GM18499 (cell line): ENCODE measurements at regions not wholly inside any gene's neighbourhood (a gene's known extent, or its start where the extent isn't known, plus 50 kb on each side); places are given as distances from the start of the nearest gene placed in this dataset.

Experiments used
- ATAC-seq: cut with Tn5 transposase; IDR thresholded peaks from one replicate; pipeline ENCODE4 v1.9.1; 2021; ENCODE audit warnings: moderate number of reproducible peaks; ENCODE audit not compliant: insufficient read depth, unreplicated experiment

DNA sequence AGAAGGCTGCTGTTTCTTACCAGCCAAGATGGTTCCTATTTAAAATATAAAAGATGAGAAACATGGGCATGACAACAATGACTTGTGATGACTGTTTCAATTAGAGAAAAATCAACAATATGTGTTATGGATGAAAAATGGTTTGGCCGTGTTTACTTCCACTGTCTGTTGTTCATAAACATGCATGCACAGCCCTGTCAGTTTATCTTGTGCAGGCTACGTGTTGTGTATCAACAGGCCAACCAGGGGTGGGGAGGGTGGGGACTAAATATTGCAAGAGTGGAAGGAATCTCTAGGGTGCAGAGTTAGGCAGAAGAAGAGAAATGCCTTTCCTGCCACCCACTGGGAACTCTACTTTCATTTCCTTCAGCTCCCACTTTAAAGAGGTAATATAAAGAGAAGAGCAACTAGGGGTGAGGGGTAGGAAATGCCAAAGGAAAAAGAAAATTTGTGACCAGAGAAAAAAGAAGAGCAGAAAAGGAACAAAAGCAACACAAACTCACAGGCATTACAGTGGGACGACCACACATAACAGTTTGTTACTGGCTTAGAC lies 116.8 kb upstream of the MEIS1 start:
- ATAC-seq, result no peak

DNA sequence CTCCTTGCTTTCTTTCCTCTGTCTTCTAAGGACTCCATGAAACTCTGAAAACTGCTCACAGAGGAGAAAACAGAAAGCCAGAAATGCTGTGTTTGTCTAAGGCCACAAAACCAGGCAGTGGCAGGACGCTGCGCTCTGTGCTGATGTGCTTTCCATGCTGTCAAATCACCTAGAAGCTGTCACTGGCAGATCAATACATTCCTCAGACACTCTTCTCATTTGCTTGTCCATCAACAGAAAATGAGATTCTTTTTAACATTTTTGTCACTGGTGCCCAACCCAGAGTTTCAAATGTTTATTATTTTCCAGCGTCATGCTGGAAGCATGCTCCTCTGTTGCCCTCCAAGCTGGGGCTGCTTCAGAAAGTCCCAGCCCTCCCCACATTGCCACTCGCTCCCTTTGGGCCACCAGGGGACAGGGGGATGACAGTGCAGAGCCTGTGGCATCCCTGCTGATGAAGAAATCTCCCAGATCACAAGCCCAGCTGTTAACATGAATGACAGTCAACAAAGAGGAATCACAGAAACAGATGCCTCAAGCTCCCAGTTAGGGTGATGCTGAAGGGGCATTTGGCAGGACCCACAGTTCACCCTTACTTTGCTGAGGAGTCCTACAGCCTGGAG lies 117.5 kb upstream of the MEIS1 start:
- no peak for ATAC-seq

DNA sequence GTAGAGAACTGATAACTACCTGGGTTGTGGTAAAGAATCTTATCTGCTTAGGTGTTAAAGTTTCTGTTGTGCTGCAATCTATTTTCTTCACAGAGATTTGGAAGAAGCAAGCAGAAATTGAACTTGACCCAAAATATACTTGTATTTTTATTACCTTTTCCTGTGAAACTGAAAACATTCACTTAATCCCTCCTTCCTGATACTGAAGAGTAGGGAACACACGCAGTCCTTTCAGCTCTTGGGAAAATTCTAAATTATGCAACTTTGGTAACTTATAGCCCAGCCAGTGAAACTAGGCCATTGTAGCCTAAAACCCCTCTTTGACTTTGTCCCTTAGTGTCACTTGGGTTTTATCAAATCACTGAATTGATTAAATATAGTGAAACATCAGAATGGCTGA lies 128.4 kb upstream of the MEIS1 start:
- ATAC-seq, result no peak

DNA sequence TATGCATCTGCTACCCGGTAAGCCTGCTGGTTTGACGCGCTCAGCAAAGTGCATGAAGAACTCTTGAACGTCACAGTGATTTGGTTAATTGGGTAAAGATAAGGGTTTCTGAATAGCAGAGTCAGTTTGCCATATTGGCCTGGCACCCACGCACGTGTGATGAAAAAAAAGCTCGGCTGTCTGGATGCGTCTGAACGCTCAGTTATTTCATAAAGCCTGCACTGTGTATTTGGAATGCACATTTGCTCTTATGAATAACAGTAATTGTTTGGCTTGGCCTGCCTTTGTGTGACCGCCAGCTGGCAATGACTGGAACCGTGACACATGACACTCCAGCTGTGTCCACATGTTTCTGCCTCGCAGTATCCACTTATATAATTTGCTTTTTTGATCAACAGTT lies 129.2 kb upstream of the MEIS1 start:
- ATAC-seq, result no peak

DNA sequence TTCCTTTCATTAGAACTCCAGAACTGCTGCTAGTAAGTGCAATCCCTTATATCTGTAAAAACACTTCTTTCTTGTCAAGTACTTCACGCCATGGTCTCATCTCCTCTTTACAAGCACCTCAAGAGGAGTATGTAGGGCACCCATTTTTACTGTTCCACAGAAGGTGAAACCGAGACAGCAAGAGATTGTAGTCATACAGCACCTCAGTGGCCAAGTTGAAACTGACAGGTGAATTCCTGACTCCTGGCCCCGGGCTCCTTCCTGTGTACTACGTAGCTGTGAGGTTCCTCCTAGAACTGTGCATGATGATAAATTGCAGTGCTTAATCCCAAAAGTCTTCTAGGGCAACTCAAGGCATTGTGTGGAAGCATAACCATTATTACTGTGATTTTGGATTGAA lies 131.5 kb upstream of the MEIS1 start:
- ATAC-seq, result no peak

DNA sequence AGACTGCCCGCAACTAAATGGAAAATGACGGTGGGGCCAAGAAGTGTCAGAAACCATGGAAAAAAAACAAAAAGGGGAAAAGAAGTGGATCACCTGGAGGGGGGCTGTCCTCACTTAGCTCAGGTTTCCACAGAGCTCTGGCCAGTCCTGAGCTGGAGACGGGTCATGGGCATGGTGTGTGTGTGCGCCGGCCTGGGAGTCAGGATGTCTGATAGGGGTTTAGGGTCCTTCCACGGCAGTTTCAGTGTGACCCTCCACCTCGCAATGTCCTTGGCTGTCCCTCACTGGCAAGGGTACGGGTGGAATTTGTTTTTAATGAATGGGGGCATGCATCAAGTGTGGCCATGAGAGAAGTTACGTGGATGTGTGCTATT lies 133.2 kb upstream of the MEIS1 start:
- no peak for ATAC-seq

DNA sequence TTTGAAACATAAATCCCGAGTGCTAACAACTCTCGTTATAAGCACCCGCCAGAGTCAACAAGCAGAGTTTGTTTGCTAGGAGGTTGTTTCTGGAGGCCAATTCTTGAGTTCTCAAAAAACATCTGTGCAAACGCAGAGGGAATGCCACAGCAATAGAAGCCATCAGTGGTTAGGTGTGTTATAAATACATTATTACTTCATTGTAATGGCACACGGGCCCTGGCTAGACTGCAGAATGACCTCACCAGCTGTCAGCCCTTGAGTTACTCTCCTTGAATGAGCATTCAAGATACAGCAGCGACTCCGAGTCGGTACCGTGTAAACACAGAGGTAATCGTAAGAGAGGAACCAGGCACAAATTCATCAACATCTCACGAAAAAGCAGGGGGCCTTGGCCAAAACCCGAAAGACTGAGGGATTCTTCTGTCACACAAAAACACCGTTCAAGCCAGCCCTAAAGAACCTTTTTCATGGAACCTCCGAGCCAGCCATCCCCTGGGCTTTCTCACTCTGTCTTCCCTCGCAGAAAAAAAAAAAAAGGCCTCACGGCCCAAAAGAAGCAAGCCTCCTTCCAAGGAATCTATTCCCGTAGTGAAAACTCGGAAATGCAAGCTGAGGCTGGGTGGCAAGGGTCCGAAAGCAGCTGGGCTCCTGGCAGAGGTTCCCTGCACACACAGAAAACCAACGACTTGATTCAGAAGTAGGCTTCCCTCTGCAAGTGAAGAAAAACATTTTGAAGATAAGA lies 133.7 kb upstream of the MEIS1 start:
- ATAC-seq, result no peak

DNA sequence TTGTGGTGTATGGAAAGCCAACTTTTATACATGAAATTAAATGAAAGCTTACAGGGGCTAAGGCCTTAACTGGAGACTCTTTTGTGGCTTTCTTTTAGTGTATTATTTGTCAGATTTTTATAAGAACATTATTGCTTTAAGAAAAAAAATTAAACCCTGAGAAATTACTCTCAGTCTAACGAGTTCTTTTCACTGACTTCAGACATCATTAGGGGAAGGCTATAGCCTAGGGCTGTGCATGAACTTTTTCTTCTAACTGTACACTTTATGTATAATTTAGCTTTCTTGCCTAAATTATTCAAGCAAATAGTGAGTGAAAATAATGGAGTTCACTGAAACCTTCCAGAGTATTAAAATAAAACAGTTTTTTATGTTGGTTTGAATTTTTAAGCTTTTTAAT lies 151.1 kb upstream of the MEIS1 start:
- no peak for ATAC-seq

DNA sequence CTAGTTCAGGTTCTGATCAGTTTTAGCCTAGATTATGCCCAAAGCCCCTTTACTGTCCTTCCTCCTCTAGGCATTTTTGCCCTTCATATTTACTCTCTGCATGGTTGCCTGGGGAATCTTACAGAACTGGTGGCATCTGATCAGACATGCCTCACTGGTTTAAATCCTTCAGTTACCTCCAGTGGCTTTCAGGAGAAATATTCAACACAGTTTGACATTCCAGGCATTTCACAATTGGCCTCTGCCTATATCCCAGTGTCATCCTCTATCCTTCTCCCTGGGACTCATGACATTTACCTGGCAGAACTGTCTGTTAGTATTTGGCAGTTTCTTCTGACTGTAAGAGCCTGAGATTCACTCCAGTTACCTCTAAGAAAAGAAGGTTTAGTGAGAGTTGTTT lies 152.9 kb upstream of the MEIS1 start:
- no peak for ATAC-seq

DNA sequence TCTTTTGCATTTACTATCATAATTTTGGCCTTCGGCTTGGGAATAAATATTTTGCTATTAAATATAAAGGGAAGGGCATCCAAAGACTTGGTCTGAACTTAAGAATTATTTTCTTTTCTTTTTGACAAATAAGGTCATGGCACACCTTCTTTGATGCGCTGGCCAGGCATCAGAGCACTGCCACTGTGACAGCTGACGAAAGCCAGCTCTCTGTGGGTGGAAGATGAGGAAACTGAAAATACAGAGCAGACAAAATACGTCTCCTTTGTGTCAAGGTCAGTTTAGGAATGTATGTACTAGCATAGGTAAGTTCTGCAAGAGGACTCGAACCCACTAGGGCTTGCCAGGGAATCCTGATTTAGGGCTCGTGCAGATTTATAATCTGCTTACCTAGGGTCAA lies 155.9 kb upstream of the MEIS1 start:
- ATAC-seq, result no peak

DNA sequence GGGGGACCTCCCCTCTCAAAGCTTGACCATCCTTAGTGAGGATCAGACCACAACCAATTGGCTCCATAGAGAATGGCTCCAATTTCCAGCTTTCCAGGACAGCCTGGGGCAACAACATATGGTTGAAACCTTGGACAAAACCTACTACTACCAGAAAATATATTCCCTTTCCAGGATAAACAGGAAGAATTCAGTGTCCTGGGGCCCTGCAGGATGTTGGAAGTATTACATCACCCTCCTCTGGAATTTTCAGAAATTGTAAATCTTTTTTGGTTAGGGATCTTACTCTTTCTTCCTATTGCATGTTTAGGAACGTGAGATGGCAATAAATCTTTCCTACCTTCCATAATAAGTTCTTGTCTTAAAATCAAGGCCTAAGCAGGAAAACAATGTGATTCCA lies 158.9 kb upstream of the MEIS1 start:
- no peak for ATAC-seq

DNA sequence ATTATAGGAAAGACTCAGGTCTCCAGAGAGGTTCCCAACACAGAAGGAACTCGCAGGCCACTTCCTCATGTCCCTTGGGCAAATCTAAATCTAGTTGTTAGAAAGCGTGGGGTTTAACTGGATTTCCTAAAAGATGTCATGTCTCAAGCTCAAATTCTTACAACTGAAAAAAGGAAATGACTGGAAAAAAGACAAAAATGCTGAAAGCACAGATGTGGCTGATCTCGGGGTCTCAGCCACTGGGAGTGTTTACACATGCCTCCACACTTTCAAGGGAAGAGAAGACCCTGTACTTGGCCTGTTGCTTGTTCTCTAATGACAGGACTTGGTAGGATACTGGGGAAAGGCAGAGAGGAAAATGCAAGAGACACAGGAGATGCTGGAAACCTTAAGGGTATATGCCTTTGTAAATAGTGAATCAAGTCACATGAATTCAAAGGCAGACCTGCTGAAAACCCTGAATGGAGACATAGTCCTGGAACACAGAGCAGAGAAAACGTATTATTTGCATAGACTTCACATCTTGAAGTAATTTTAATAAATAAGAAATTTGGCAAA lies 160.9 kb upstream of the MEIS1 start:
- no peak for ATAC-seq

DNA sequence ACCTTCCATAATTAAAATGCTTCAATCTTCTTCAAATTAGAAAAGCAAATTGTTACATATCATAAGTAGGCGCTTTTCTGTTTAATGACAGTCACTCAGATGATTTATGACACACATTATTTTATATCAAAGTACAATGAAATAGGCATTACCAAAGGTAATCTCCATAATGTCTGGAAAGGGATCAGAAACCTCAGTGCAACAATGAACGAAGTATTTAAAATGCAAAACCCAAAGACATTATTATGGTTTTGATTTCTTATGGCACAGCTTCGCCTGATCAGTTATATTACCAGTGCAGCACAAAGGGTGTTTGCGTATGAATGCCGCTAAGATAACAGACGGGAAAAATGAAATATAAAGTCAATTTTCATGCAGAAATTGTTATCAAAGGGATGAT lies 162.2 kb upstream of the MEIS1 start:
- ATAC-seq, result no peak

DNA sequence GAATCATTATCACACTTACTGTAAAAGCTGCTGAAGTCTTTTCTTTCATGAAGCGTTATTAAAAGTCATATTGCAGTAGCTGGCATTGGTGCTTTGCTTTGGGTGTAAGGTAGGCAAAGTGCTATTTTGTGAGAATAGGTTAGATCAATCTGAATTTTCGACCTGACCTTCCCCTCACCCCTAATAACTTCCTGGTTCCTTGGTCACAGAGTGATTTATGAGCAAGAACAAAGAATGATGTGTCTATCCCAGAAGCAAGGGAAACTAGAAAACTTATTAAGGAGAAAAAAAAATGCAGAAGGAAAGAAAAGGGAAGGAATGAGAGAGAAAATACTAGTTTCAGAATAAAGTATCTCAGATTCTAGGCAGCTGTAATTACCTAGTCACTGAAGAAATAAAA lies 163.1 kb upstream of the MEIS1 start:
- no peak for ATAC-seq

DNA sequence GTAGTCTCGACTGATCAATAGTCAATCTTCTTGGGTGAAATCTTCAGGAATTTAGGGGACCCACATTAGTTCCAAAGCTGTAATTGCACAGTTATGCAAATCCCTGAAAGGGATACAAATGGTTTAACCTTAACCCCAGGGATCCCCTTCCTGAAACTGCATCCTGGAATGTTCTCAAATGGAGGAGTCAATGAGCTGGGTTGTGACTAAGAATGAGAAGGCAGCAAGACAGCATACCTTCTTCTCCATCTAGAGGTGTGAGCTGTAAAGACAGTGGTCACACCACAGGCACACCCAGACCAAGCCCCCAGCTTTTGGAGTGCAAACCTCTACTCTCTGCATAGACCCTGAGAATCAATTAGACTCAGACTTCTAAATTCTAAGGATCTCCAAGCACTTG lies 164.7 kb upstream of the MEIS1 start:
- ATAC-seq, result no peak

DNA sequence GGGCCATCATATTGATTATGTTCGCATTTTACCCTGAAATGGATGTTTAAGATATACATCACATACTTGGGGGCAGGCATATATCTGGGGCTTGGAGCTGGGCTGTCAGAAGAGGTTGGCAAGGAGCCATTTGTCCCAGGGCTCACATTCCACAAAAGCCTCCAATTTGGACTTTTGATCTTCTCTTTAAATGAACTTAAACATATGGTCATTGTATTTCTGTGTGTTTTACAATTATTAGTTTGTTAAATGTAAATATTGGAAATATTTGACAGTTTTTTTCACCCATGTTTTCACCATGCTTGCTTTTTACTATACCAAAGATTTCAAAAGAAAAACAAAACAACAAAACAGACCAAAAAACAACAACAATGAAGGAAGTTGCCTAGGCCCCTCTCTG lies 165.8 kb upstream of the MEIS1 start:
- ATAC-seq, result no peak

DNA sequence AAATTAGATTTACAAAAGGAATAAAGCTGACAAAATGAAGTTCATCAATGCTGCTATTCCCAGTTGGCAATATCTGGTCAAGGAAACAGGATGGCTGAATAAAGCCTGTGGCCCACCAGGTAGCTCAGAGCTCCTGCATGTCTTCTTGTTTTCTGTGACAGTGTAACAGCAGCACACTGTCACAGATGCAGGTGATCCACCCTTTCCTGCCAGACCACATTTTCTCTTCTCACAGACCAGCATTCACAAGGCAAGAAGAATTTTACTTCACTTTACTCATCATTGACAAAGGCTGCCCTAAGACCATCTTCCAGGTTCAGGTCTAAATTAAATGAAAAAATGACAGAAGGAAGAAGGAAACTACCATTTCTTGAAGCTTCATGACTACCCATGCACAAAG lies 166.2 kb upstream of the MEIS1 start:
- no peak for ATAC-seq

DNA sequence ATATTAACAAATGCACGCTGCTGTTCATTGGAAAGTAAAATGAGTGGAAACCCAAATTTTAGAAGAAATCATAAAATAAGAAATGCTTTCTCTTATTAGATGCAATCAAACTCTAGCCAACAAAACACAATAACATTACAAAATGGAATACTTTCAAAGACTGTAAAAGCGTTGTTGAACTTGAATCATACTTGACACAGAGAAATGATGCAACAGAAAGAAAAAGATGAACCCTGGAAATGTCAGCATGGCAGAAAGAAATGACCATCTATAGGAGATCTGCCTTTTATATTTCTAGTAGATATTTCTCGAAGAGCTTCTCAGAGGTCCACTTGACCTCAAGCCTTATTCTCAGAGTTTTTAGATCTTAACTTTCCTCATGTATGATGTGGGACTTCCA lies 170.6 kb upstream of the MEIS1 start:
- ATAC-seq, result no peak

DNA sequence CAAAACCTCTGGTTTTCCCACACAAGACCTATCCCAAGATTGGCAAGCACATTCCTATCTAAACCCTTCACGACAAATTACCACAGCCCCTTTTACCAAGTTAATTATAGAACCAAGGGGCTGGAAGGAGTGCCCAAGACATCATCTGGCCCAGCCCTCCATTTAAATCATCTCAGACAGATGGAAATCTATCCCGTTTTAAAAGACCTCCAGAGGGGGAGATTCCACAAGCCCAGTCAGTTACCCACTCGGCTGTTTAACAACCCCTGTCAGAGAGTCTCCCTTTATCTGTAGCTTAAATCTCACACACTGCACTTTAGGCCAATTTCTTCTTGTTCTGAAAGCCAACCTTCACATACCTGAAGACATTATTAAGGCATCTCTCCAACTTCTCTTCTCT lies 179.1 kb upstream of the MEIS1 start:
- no peak for ATAC-seq

DNA sequence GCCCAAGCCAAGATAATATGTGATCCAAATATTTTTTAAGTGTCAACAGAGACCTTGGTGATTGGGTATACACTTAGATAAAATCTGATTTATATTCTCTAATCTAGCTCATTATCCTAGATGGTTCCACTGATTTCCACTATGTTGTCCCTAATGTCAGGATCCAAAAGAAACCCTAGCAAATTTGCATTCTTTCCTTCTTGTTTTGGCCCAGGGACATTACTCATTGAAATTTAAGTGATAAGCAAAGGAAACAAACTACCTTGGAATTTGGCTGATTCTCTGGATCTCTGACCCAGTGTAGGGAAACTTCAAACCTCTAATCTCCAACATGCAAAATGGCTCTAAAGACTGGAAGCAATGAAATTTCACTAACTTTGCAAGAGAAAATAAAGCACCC lies 179.8 kb upstream of the MEIS1 start:
- no peak for ATAC-seq

DNA sequence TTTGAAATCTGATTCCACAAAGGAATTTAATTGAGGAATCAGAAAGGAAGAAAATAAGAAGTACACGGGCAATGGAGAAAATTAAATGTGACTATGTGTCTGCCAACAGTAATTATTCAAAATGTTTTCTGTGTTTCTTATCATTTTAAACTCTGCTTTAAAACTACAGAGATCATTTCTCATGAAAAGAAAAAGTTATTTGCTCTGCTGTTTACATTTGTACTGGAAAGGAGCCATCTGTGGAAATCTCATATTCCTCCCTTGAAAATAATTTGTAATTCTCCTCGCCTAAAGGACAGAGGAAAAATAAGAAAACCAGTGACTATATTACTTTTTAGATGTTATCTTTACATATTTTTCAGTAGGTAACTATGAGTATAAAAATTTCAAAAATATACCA lies 181.9 kb upstream of the MEIS1 start:
- ATAC-seq, result no peak

DNA sequence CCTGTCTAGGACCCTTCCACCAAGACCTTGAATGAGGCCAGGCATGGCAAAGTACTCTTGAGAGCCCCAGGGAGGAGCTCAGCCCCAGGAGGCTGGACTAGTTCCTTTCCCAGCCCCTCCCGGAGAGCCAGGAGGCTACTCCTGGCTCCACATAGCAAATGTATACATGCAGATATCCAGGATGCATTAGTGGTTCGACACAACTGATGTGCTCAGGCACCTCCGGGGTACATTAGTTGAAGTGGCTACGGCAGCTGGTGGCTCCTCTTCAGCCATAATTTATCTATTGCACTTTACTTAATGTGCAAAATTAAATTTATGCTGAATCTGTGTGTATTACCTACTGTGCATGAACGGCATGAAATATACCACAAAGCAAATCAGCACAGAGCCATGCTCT lies 182.8 kb upstream of the MEIS1 start:
- ATAC-seq, result no peak
